ENCODE measurements at regions not wholly inside any gene's neighbourhood (a gene's known extent, or its start where the extent isn't known, plus 50 kb on each side); places are given as distances from the start of the nearest gene placed in this dataset.
A peak's percentile ranks its signal among the peaks of the same experiment; 100 is the strongest.

- Histone ChIP-seq H3K27me3 (ENCODE audit: control insufficient read depth in 2 of 2, insufficient read depth in 2 of 2, low read length in 2 of 2) (peaks cover 0 to 25% of the 10 kb centered on the region in 2 donors), H3K27ac (ENCODE audit: low read depth in 1 of 2, low read length in 2 of 2) (no peak overlapping the region), H3K4me2 (replicated peaks; ENCODE audit: extremely low read depth, low read length, poor library complexity, severe bottlenecking) (no peak overlapping the region), H3K9me3 (replicated peaks in 1 of 2; ENCODE audit: control insufficient read depth in 1 of 2, insufficient read depth in 1 of 2, low read length in 2 of 2) (peaks cover 9 to 15% of the 10 kb centered on the region in 2 donors), H2AFZ (ENCODE audit: insufficient read depth, low read depth, low read length, poor library complexity, severe bottlenecking) (no peak overlapping the region), H3K79me2 (ENCODE audit: insufficient read depth, low read length) (no peaks in the 10 kb centered on the region), H3K4me1 (ENCODE audit: control insufficient read depth in 1 of 2, insufficient read depth in 2 of 2, low read length in 2 of 2) (no peaks in the 10 kb centered on the region), H4K20me1 (ENCODE audit: insufficient read depth, low read length) (no peaks in the 10 kb centered on the region), H3K9ac (ENCODE audit: insufficient read depth, low read length, poor library complexity, severe bottlenecking) (no peak overlapping the region), H3K4me3 (replicated peaks in 1 of 3; ENCODE audit: low read depth in 2 of 3, low read length in 3 of 3) (no peak overlapping the region), H3K36me3 (replicated peaks in 1 of 2; ENCODE audit: control insufficient read depth in 1 of 2, insufficient read depth in 2 of 2, low read length in 2 of 2) (no peaks in the 10 kb centered on the region)
- Mint-ChIP-seq H3K4me3 (peak overlapping the region in 1 of 2 donors; percentile 35), H3K27ac (no peak overlapping the region), H3K9me3 (peaks cover 9 to 14% (median 11%) of the 10 kb centered on the region in 7 donors), H3K4me1 (no peaks in the 10 kb centered on the region), H3K36me3 (no peaks in the 10 kb centered on the region), H3K27me3 (ENCODE audit: low read depth in 3 of 3) (peaks cover 10 to 22% (median 20%) of the 10 kb centered on the region in 3 donors)
- intact Hi-C loops (cut with micrococcal nuclease) = no loop called here
- WGBS (ENCODE audit: insufficient coverage) = 62% methylated on average over 5 of the region's 9 CpGs
- no peak for DNase-seq
- TF ChIP-seq CTCF (IDR thresholded peaks at IDR 0.05) = no peak
Observed at GRCh38 chr18:78721981-78722380, 257.6 kb upstream of the SALL3 start.

GRCh38 chr18:78722386-78722785 is 257.2 kb upstream of the SALL3 start:
- no peak overlapping the region for H3K27ac ChIP-seq (ENCODE audit: low read depth in 1 of 2, low read length in 2 of 2)
- Mint-ChIP-seq H3K27ac (no peak overlapping the region), H3K4me1 (no peaks in the 10 kb centered on the region), H3K36me3 (no peaks in the 10 kb centered on the region), H3K4me3 (no peak overlapping the region), H3K27me3 (ENCODE audit: low read depth in 3 of 3) (peaks cover 10 to 22% (median 20%) of the 10 kb centered on the region in 3 donors), H3K9me3 (peaks cover 5 to 13% (median 7%) of the 10 kb centered on the region in 7 donors)
- no peaks in the 10 kb centered on the region for H3K79me2 ChIP-seq (ENCODE audit: insufficient read depth, low read length)
- no peak for DNase-seq
- H3K36me3 ChIP-seq (replicated peaks in 1 of 2; ENCODE audit: control insufficient read depth in 1 of 2, insufficient read depth in 2 of 2, low read length in 2 of 2) = no peaks in the 10 kb centered on the region
- H2AFZ ChIP-seq (ENCODE audit: insufficient read depth, low read depth, low read length, poor library complexity, severe bottlenecking) = no peak overlapping the region
- TF ChIP-seq CTCF (IDR thresholded peaks at IDR 0.05) = no peak
- WGBS (ENCODE audit: insufficient coverage) = 45% methylated on average over 4 of the region's 10 CpGs
- H3K27me3 ChIP-seq (ENCODE audit: control insufficient read depth in 2 of 2, insufficient read depth in 2 of 2, low read length in 2 of 2) = peaks cover 0 to 25% of the 10 kb centered on the region in 2 donors
- H3K9ac ChIP-seq (ENCODE audit: insufficient read depth, low read length, poor library complexity, severe bottlenecking) = no peak overlapping the region
- no peak overlapping the region for H3K4me3 ChIP-seq (replicated peaks in 1 of 3; ENCODE audit: low read depth in 2 of 3, low read length in 3 of 3)
- intact Hi-C loops (cut with micrococcal nuclease) = no loop called here
- H4K20me1 ChIP-seq (ENCODE audit: insufficient read depth, low read length) = no peaks in the 10 kb centered on the region
- H3K4me2 ChIP-seq (replicated peaks; ENCODE audit: extremely low read depth, low read length, poor library complexity, severe bottlenecking) = no peak overlapping the region
- peaks cover 9 to 11% of the 10 kb centered on the region in 2 donors for H3K9me3 ChIP-seq (replicated peaks in 1 of 2; ENCODE audit: control insufficient read depth in 1 of 2, insufficient read depth in 1 of 2, low read length in 2 of 2)
- no peaks in the 10 kb centered on the region for H3K4me1 ChIP-seq (ENCODE audit: control insufficient read depth in 1 of 2, insufficient read depth in 2 of 2, low read length in 2 of 2)
